Tibial nerve (tissue), 4 donors: ENCODE measurements at regions not wholly inside any gene's neighbourhood (a gene's known extent, or its start where the extent isn't known, plus 50 kb on each side); places are given as distances from the start of the nearest gene placed in this dataset.

Source experiments
- DNase-seq, 2 donors: peaks; one replicate each; pipeline ENCODE4 v3.0.0-alpha.2; 2019; ENCODE audit warnings: low spot score in 2 of 2
- H3K27ac ChIP-seq, 4 donors: fragments of 200-600 bp; sonication (generic) in 3 of 4; one replicate each; pipeline ENCODE4 v1.5.1; 2017 to 2019; ENCODE audit warnings: mild to moderate bottlenecking in 1 of 4
- H3K27me3 ChIP-seq, 2 donors: fragments of 200-600 bp; sonication (generic) in 1 of 2; one replicate each; pipeline versions ENCODE4 v1.5.1 to v1.6.0; 2017 to 2019
- H3K36me3 ChIP-seq, 3 donors: fragments of 200-600 bp; sonication (generic); one replicate each; pipeline ENCODE4 v1.5.1; 2018 to 2019
- H3K4me1 ChIP-seq, 4 donors: fragments of 200-600 bp; sonication (generic) in 3 of 4; one replicate each; pipeline ENCODE4 v1.5.1; 2017 to 2019
- H3K4me3 ChIP-seq, 4 donors: fragments of 200-600 bp; sonication (generic) in 3 of 4; one replicate each; pipeline ENCODE4 v1.5.1; 2017 to 2019; ENCODE audit warnings: mild to moderate bottlenecking in 1 of 4, moderate library complexity in 1 of 4
- H3K9me3 ChIP-seq, 4 donors: fragments of 200-600 bp; sonication (generic) in 3 of 4; one replicate each; pipeline ENCODE4 v1.5.1; 2017 to 2019
- CTCF ChIP-seq, 5 experiments: fragments of 200-600 bp in 3 of 5; fragments of 450-650 bp in 2 of 5; sonication (generic) in 3 of 5; IDR thresholded peaks; one replicate each; pipeline ENCODE4 v1.5.1; 2016 to 2019; ENCODE audit warnings: antibody characterized with exemption in 5 of 5, mild to moderate bottlenecking in 3 of 5, moderate library complexity in 2 of 5
- EP300 ChIP-seq, 2 donors: sonication (generic); formaldehyde crosslinking; IDR thresholded peaks; one replicate each; pipeline ENCODE4 v1.6.1; 2017; ENCODE audit warnings: antibody characterized with exemption in 2 of 2, mild to moderate bottlenecking in 1 of 2
- POLR2A ChIP-seq, 2 donors: fragments of 450-650 bp; IDR thresholded peaks; one replicate each; pipeline ENCODE4 v1.6.1; 2017; ENCODE audit warnings: antibody characterized with exemption in 2 of 2, mild to moderate bottlenecking in 2 of 2, moderate library complexity in 2 of 2
- WGBS, 2 donors: methylation state at CpG; one replicate each; pipeline ENCODE4 v1.1.5; 2018; 5-methylcytosine and 5-hydroxymethylcytosine counted together

- H3K4me3 ChIP-seq: no peak overlapping the region
- no peak for TF ChIP-seq CTCF (IDR thresholded peaks at IDR 0.05)
- TF ChIP-seq EP300 (IDR thresholded peaks at IDR 0.05): peak; percentile 66 to 70
- no peak for DNase-seq
- peak overlapping the region in 1 of 4 donors; percentile 83 for H3K27ac ChIP-seq
- no peaks in the 10 kb centered on the region for H3K9me3 ChIP-seq
- peaks cover 0 to 16% (median 0%) of the 10 kb centered on the region in 4 donors for H3K4me1 ChIP-seq
- H3K27me3 ChIP-seq: no peaks in the 10 kb centered on the region
- no peaks in the 10 kb centered on the region for H3K36me3 ChIP-seq
Measured at GRCh38 chr13:40175639-40176038, 490.8 kb downstream of the FOXO1 start.

DNA sequence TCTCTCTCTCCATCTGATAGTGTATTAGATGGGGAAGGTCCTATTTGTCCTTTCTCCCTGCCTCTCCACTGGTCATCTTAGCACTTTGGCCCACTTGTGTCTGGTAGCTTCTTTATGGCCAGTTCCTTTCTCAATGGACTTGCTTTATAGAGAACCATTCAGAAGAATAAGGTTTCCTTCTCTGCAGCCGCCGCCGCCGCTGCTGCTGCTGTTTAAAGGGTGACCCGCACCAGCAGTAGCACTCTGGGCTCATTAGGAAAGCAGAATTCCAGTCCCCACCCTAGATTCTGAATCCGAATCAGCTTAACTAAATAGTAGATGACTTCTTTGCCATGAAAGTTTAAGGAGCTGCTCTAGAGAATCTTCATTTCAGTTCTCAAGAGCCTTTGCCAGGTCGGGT, 490.2 kb downstream of the FOXO1 start:
- no peak overlapping the region for H3K4me3 ChIP-seq
- H3K27me3 ChIP-seq: no peaks in the 10 kb centered on the region
- TF ChIP-seq EP300 (IDR thresholded peaks at IDR 0.05) (no peak), POLR2A (IDR thresholded peaks at IDR 0.05) (no peak), CTCF (IDR thresholded peaks at IDR 0.05) (no peak)
- no peaks in the 10 kb centered on the region for H3K9me3 ChIP-seq
- H3K4me1 ChIP-seq: peaks cover 0 to 16% (median 0%) of the 10 kb centered on the region in 4 donors
- DNase-seq: no peak
- no peaks in the 10 kb centered on the region for H3K36me3 ChIP-seq
- H3K27ac ChIP-seq: peak overlapping the region in 3 of 4 donors; percentile 36 to 83 (median 52)
- WGBS, 2 donors: 91 to 94% methylated on average over 7 of the region's 7 CpGs

DNA sequence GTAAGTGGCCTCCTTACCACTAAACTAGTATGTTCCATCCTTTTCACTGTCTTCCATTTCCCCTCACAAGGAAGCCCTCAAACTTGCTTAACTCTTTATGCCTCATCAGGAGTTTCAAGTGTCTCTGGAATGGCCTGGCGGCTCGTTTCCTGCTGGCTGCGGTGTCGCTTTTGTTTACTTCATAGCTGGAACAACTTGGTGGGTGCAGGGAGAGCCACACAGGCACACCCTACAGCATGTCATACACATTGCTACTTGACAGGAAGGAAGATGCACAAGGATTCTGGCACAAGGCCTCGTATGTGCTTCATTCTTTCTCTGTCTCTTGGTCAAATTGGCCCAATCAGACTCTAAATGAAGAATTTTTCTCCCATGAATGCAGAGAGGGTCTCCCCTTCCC, 488.3 kb downstream of the FOXO1 start:
- Histone ChIP-seq H3K27ac (no peak overlapping the region), H3K4me1 (peaks cover 0 to 8% (median 0%) of the 10 kb centered on the region in 4 donors), H3K4me3 (no peak overlapping the region), H3K27me3 (no peaks in the 10 kb centered on the region), H3K36me3 (no peaks in the 10 kb centered on the region), H3K9me3 (no peaks in the 10 kb centered on the region)
- WGBS, 2 donors: 88 to 89% methylated on average over 5 of the region's 5 CpGs
- no peak for TF ChIP-seq CTCF (IDR thresholded peaks at IDR 0.05)
- TF ChIP-seq EP300 (IDR thresholded peaks at IDR 0.05): no peak
- no peak for TF ChIP-seq POLR2A (IDR thresholded peaks at IDR 0.05)
- DNase-seq: no peak

- WGBS, 2 donors: 63 to 75% methylated on average over 3 of the region's 3 CpGs
- Histone ChIP-seq H3K27me3 (no peaks in the 10 kb centered on the region), H3K27ac (no peak overlapping the region), H3K4me1 (peaks cover 0 to 8% (median 0%) of the 10 kb centered on the region in 4 donors), H3K9me3 (no peaks in the 10 kb centered on the region), H3K4me3 (no peak overlapping the region), H3K36me3 (no peaks in the 10 kb centered on the region)
- no peak for DNase-seq
- no peak for TF ChIP-seq EP300 (IDR thresholded peaks at IDR 0.05)
- no peak for TF ChIP-seq CTCF (IDR thresholded peaks at IDR 0.05)
- TF ChIP-seq POLR2A (IDR thresholded peaks at IDR 0.05): no peak
Measured at GRCh38 chr13:40179445-40180281, 486.8 kb downstream of the FOXO1 start.

- no peak for DNase-seq
- WGBS, 2 donors: 90 to 100% methylated on average over 1 of the region's 1 CpG
- Histone ChIP-seq H3K27ac (no peak overlapping the region), H3K36me3 (no peaks in the 10 kb centered on the region), H3K4me3 (no peak overlapping the region), H3K9me3 (no peaks in the 10 kb centered on the region), H3K4me1 (peaks cover 0 to 6% (median 0%) of the 10 kb centered on the region in 4 donors), H3K27me3 (no peaks in the 10 kb centered on the region)
- no peak for TF ChIP-seq CTCF (IDR thresholded peaks at IDR 0.05)
- no peak for TF ChIP-seq EP300 (IDR thresholded peaks at IDR 0.05)
- TF ChIP-seq POLR2A (IDR thresholded peaks at IDR 0.05): no peak
Measured at GRCh38 chr13:40180776-40181175, 485.7 kb downstream of the FOXO1 start.
